IMR-90 (cell line): ENCODE measurements at regions not wholly inside any gene's neighbourhood (a gene's known extent, or its start where the extent isn't known, plus 50 kb on each side); places are given as distances from the start of the nearest gene placed in this dataset.

Experiments
- ATAC-seq: fragments of 200-7000 bp; cut with Tn5 transposase; 2 replicates; pipeline ENCODE4 v1.9.1; 2020; ENCODE audit warnings: low read depth, mild to moderate bottlenecking, moderate library complexity
- BruUV-seq: library from RNA; stranded (reverse); fragments of 400-500 nt; replicated peaks from 2 replicates; lab custom pipeline; 2021; lab: Mats Ljungman, UMichigan
- CTCF ChIA-PET: fragments of 300-600 bp; formaldehyde crosslinking; extraction: SDS; loops from one replicate; lab custom pipeline; 2021; ENCODE audit warnings: antibody characterized with exemption; lab: Yijun Ruan, JAX
- POLR2A ChIA-PET: fragments of 300-600 bp; sonication (Branson Sonifier 250); formaldehyde crosslinking; loops from one replicate; lab custom pipeline; 2022; ENCODE audit warnings: antibody characterized with exemption; ENCODE audit not compliant: unreplicated experiment; lab: Charles Lee
- DNase-seq: peaks from one replicate; pipeline ENCODE4 v3.0.0; 2013
- H2AFZ ChIP-seq: replicated peaks from 2 replicates; pipeline ENCODE3; 2013; ENCODE audit warnings: low read length, mild to moderate bottlenecking; ENCODE audit not compliant: poor library complexity
- H2AK5ac ChIP-seq: 2 replicates; pipeline ENCODE4 v1.6.1; 2013; ENCODE audit warnings: low read depth, low read length, inconsistent platforms
- H2AK9ac ChIP-seq: replicated peaks from 2 replicates; pipeline ENCODE3; 2013; ENCODE audit warnings: mild to moderate bottlenecking, low read depth, low read length, moderate library complexity; ENCODE audit not compliant: poor library complexity
- H2BK120ac ChIP-seq: 2 replicates; pipeline ENCODE4 v1.6.1; 2013; ENCODE audit warnings: low read depth, low read length, inconsistent platforms
- H2BK15ac ChIP-seq: 3 replicates; pipeline ENCODE4 v1.6.1; 2013; ENCODE audit warnings: low read depth, low read length, inconsistent platforms
- H2BK20ac ChIP-seq: 2 replicates; pipeline ENCODE4 v1.6.1; 2013; ENCODE audit warnings: low read depth, mild to moderate bottlenecking, inconsistent platforms, low read length, moderate library complexity
- H2BK5ac ChIP-seq: 2 replicates; pipeline ENCODE4 v1.6.1; 2013; ENCODE audit warnings: mild to moderate bottlenecking, low read depth, low read length, inconsistent platforms; ENCODE audit not compliant: poor library complexity, severe bottlenecking
- H3K14ac ChIP-seq: replicated peaks from 2 replicates; pipeline ENCODE4 v1.6.1; 2013; ENCODE audit warnings: low read depth, low read length, inconsistent platforms
- H3K18ac ChIP-seq: 2 replicates; pipeline ENCODE4 v1.6.1; 2013; ENCODE audit warnings: low read depth, low read length, control low read depth
- H3K23ac ChIP-seq: 2 replicates; pipeline ENCODE4 v1.6.1; 2013; ENCODE audit warnings: low read depth, low read length, inconsistent platforms
- H3K27ac ChIP-seq: 2 replicates; pipeline ENCODE4 v1.5.1; 2013; ENCODE audit warnings: mild to moderate bottlenecking, control low read depth, low read length; ENCODE audit not compliant: insufficient read depth
- H3K27me3 ChIP-seq: 2 replicates; pipeline ENCODE4 v1.6.1; 2013; ENCODE audit warnings: low read length; ENCODE audit not compliant: control insufficient read depth, insufficient read depth
- H3K36me3 ChIP-seq: 2 replicates; pipeline ENCODE4 v1.6.1; 2013; ENCODE audit warnings: low read length, mixed read lengths; ENCODE audit not compliant: control insufficient read depth, insufficient read depth
- H3K4ac ChIP-seq: 2 replicates; pipeline ENCODE4 v1.6.1; 2013; ENCODE audit warnings: low read depth, low read length, inconsistent platforms
- H3K4me1 ChIP-seq: 2 replicates; pipeline ENCODE4 v1.6.1; 2013; ENCODE audit warnings: low read length, mixed read lengths; ENCODE audit not compliant: control insufficient read depth, insufficient read depth
- H3K4me2 ChIP-seq: 2 replicates; pipeline ENCODE4 v1.6.1; 2013; ENCODE audit warnings: low read depth, mild to moderate bottlenecking, control low read depth, low read length, moderate library complexity
- H3K4me3 ChIP-seq: 2 replicates; pipeline ENCODE4 v1.5.1; 2013; ENCODE audit warnings: low read depth, mild to moderate bottlenecking, control low read depth, low read length, moderate library complexity; ENCODE audit not compliant: insufficient read depth
- H3K56ac ChIP-seq: 2 replicates; pipeline ENCODE4 v1.6.1; 2013; ENCODE audit warnings: low read length, inconsistent platforms; ENCODE audit not compliant: insufficient read depth; ENCODE audit errors: extremely low read depth
- H3K79me1 ChIP-seq, 2 experiments: 2 replicates each; pipeline ENCODE4 v1.6.1; 2013; ENCODE audit warnings: low read length in 2 of 2, inconsistent platforms in 1 of 2, low read depth in 1 of 2
- H3K9ac ChIP-seq: 2 replicates; pipeline ENCODE4 v1.6.1; 2013; ENCODE audit warnings: low read depth, low read length, control low read depth
- H3K9me1 ChIP-seq: 2 replicates; pipeline ENCODE4 v1.6.1; 2013; ENCODE audit warnings: low read length, inconsistent platforms; ENCODE audit not compliant: insufficient read depth
- H3K9me3 ChIP-seq: 2 replicates; pipeline ENCODE4 v1.6.1; 2013; ENCODE audit warnings: low read length; ENCODE audit not compliant: control insufficient read depth, insufficient read depth
- H4K20me1 ChIP-seq: 2 replicates; pipeline ENCODE4 v1.6.1; 2013; ENCODE audit warnings: low read length, inconsistent platforms; ENCODE audit not compliant: insufficient read depth
- H4K5ac ChIP-seq: 2 replicates; pipeline ENCODE4 v1.6.1; 2013; ENCODE audit warnings: mild to moderate bottlenecking, low read depth, low read length, control low read depth
- H4K8ac ChIP-seq, 2 experiments: 2 replicates each; pipeline ENCODE4 v1.6.1; 2013; ENCODE audit warnings: low read depth in 2 of 2, low read length in 2 of 2, control low read depth in 1 of 2, inconsistent platforms in 1 of 2
- H4K91ac ChIP-seq: 2 replicates; pipeline ENCODE4 v1.6.1; 2013; ENCODE audit warnings: low read depth, low read length, inconsistent platforms; ENCODE audit not compliant: insufficient read depth
- BHLHE40 ChIP-seq: fragments of 150-350 bp; IDR thresholded peaks from 2 replicates; pipeline ENCODE4 v1.6.1; 2016; ENCODE audit warnings: mild to moderate bottlenecking, low read depth, low read length
- CEBPB ChIP-seq: IDR thresholded peaks from 2 replicates; pipeline ENCODE4 v1.6.1; 2012; ENCODE audit warnings: low read depth, low read length, improper control_type of control experiment
- CHD1 ChIP-seq: IDR thresholded peaks from 2 replicates; pipeline ENCODE4 v1.6.1; 2012; ENCODE audit warnings: low read depth, low read length, improper control_type of control experiment
- ELK1 ChIP-seq: fragments of 150-350 bp; IDR thresholded peaks from 2 replicates; pipeline ENCODE4 v1.6.1; 2016; ENCODE audit warnings: low read depth, mild to moderate bottlenecking, low read length, moderate library complexity, borderline replicate concordance
- FOS ChIP-seq: fragments of 150-350 bp; IDR thresholded peaks from 2 replicates; pipeline ENCODE4 v1.6.1; 2016; ENCODE audit warnings: low read depth, low read length
- MAFK ChIP-seq: IDR thresholded peaks from 2 replicates; pipeline ENCODE4 v1.6.1; 2012; ENCODE audit warnings: low read depth, low read length, improper control_type of control experiment
- MAZ ChIP-seq: IDR thresholded peaks from 2 replicates; pipeline ENCODE4 v1.6.1; 2012; ENCODE audit warnings: low read depth, mild to moderate bottlenecking, low read length, improper control_type of control experiment, moderate library complexity, borderline replicate concordance
- MXI1 ChIP-seq: IDR thresholded peaks from 2 replicates; pipeline ENCODE4 v1.6.1; 2012; ENCODE audit warnings: low read depth, mild to moderate bottlenecking, low read length, moderate library complexity, borderline replicate concordance
- NFE2L2 ChIP-seq: fragments of 150-350 bp; IDR thresholded peaks from 2 replicates; pipeline ENCODE4 v1.6.1; 2016; ENCODE audit warnings: low read depth, mild to moderate bottlenecking, low read length
- POLR2A ChIP-seq: IDR thresholded peaks from 2 replicates; pipeline ENCODE4 v1.6.1; 2012; ENCODE audit warnings: mild to moderate bottlenecking, low read depth, low read length
- RAD21 ChIP-seq: IDR thresholded peaks from 2 replicates; pipeline ENCODE4 v1.6.1; 2012; ENCODE audit warnings: low read length, improper control_type of control experiment
- RCOR1 ChIP-seq: IDR thresholded peaks from 2 replicates; pipeline ENCODE4 v1.6.1; 2012; ENCODE audit warnings: mild to moderate bottlenecking, low read length, improper control_type of control experiment; ENCODE audit not compliant: insufficient replicate concordance
- RFX5 ChIP-seq: IDR thresholded peaks from 2 replicates; pipeline ENCODE4 v1.8.0; 2012; ENCODE audit warnings: low read depth, mild to moderate bottlenecking, low read length, moderate library complexity
- SMC3 ChIP-seq: fragments of 150-350 bp; IDR thresholded peaks from 2 replicates; pipeline ENCODE4 v1.6.1; 2016; ENCODE audit warnings: low read depth, mild to moderate bottlenecking, antibody characterized with exemption, low read length, moderate library complexity
- WGBS, 2 experiments: methylation state at CpG; one replicate each; pipeline versions ENCODE4 v1.1.5 to v1.1.7; 2013; ENCODE audit warnings: missing lambda C conversion rate in 2 of 2; ENCODE audit not compliant: insufficient read length in 1 of 2; ENCODE audit errors: extremely low coverage in 2 of 2; 5-methylcytosine and 5-hydroxymethylcytosine counted together
- dilution Hi-C: fragments of 300-500 bp; cut with HindIII; formaldehyde crosslinking; loops from one replicate; pipeline ENCODE4 v1.14.3; 2018; ENCODE audit warnings: low sequenced_read_pairs; ENCODE audit not compliant: unreplicated experiment
- in situ Hi-C: fragments of 300-500 bp; cut with MboI; formaldehyde crosslinking; loops from 3 replicates; pipeline ENCODE4 v1.14.3; 2019; ENCODE audit warnings: low sequenced_read_pairs, inconsistent platforms, mixed read lengths
- intact Hi-C: fragments of 100-400 bp; cut with micrococcal nuclease; formaldehyde crosslinking; loops from 2 replicates; pipeline ENCODE4 v1.10.0; 2022
- TF ChIP-seq, protein P1 (sequence below): fragments of 150-350 bp; IDR thresholded peaks from 2 replicates; pipeline ENCODE4 v1.6.1; 2017; ENCODE audit warnings: mild to moderate bottlenecking, antibody characterized with exemption, low read length, low read depth
- TF ChIP-seq, protein P2 (sequence below): conservative IDR thresholded peaks from 2 replicates; pipeline ENCODE4 v1.5.1; 2012; ENCODE audit warnings: mild to moderate bottlenecking, low read depth, low read length, improper control_type of control experiment

DNA sequence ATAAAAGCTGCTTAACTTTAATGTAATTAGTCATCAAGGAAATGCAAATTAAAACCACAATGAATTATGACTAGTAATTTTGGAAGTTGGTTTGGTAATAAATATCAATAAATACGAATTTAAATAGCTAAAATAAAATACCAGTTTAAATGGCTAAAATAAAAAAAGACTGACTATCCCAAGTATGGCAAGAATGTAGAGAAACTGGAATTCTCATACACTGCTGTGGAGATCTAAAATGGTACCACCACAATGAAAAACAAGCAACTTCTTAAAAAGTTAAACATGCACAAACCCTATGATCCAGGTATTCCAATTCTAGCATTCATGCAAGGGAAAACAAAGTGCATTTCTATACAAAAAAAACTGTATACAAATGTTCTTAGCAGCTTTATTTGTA, 382.6 kb upstream of the NR5A2 start:
- intact Hi-C loops = no loop called here

More for the DNA sequence above, 382.6 kb upstream of the NR5A2 start:
- H3K9ac ChIP-seq = no peak overlapping the region
- H3K9me3 ChIP-seq = no peaks in the 10 kb centered on the region
- ChIA-PET CTCF (interaction anchor here (0.6 kb wide), 2 partner anchors 191 to 432 kb away, joined by 3 read pairs; no protein-coding TSS in a partner anchor), POLR2A (no interaction called here)
- H4K8ac ChIP-seq = no peak overlapping the region
- no peak overlapping the region for H2BK20ac ChIP-seq
- H3K9me1 ChIP-seq = no peaks in the 10 kb centered on the region
- no peak for ATAC-seq
- in situ Hi-C loops = no loop called here
- H3K79me1 ChIP-seq = no peaks in the 10 kb centered on the region
- H2AK9ac ChIP-seq = no peak overlapping the region
- TF ChIP-seq MAZ (no peak), CHD1 (no peak), SMC3 (no peak), RFX5 (no peak), NFE2L2 (no peak), RCOR1 (no peak), BHLHE40 (no peak), FOS (no peak), CEBPB (no peak), ELK1 (no peak), RAD21 (no peak), POLR2A (no peak), MAFK (no peak), MXI1 (no peak)
- TF ChIP-seq, protein P1, sequence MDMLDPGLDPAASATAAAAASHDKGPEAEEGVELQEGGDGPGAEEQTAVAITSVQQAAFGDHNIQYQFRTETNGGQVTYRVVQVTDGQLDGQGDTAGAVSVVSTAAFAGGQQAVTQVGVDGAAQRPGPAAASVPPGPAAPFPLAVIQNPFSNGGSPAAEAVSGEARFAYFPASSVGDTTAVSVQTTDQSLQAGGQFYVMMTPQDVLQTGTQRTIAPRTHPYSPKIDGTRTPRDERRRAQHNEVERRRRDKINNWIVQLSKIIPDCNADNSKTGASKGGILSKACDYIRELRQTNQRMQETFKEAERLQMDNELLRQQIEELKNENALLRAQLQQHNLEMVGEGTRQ = no peak
- TF ChIP-seq, protein P2, sequence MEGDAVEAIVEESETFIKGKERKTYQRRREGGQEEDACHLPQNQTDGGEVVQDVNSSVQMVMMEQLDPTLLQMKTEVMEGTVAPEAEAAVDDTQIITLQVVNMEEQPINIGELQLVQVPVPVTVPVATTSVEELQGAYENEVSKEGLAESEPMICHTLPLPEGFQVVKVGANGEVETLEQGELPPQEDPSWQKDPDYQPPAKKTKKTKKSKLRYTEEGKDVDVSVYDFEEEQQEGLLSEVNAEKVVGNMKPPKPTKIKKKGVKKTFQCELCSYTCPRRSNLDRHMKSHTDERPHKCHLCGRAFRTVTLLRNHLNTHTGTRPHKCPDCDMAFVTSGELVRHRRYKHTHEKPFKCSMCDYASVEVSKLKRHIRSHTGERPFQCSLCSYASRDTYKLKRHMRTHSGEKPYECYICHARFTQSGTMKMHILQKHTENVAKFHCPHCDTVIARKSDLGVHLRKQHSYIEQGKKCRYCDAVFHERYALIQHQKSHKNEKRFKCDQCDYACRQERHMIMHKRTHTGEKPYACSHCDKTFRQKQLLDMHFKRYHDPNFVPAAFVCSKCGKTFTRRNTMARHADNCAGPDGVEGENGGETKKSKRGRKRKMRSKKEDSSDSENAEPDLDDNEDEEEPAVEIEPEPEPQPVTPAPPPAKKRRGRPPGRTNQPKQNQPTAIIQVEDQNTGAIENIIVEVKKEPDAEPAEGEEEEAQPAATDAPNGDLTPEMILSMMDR = no peak
- H2AK5ac ChIP-seq = no peak overlapping the region
- H3K14ac ChIP-seq = no peak overlapping the region
- H3K4me1 ChIP-seq = no peaks in the 10 kb centered on the region
- no peak overlapping the region for H3K18ac ChIP-seq
- no peak overlapping the region for H2BK120ac ChIP-seq
- no peaks in the 10 kb centered on the region for H3K36me3 ChIP-seq
- no peak for DNase-seq
- H3K27ac ChIP-seq = no peak overlapping the region
- no peak overlapping the region for H2BK15ac ChIP-seq
- H4K91ac ChIP-seq = no peak overlapping the region
- H3K4me2 ChIP-seq = no peak overlapping the region
- no peak overlapping the region for H3K23ac ChIP-seq
- no CpG with 5 or more reads among the region's 1 CpG for WGBS, 2 experiments
- no peak overlapping the region for H3K4me3 ChIP-seq
- H3K27me3 ChIP-seq = no peaks in the 10 kb centered on the region; the same call in 1 of the 2 replicates
- no peak overlapping the region for H2BK5ac ChIP-seq
- H4K20me1 ChIP-seq = no peaks in the 10 kb centered on the region
- no peak overlapping the region for H2AFZ ChIP-seq
- no peak overlapping the region for H4K5ac ChIP-seq
- no TSS peak for BruUV-seq
- dilution Hi-C loops = no loop called here
- H3K56ac ChIP-seq = no peak overlapping the region
- H3K4ac ChIP-seq = no peak overlapping the region
